Activated CD4-positive, alpha-beta memory T cell treated with anti-CD3 and anti-CD28 coated beads, Interleukin-2, amount 10 ng/mL, durations not matched to agents 7 days and 5 days (primary cell): ENCODE measurements at regions not wholly inside any gene's neighbourhood (a gene's known extent, or its start where the extent isn't known, plus 50 kb on each side); places are given as distances from the start of the nearest gene placed in this dataset.

Experiments
- CTCF ChIA-PET: fragments of 350-600 bp; sonication (Branson Sonifier 250); formaldehyde crosslinking; loops from one replicate; lab custom pipeline; 2021; ENCODE audit warnings: antibody characterized with exemption, inconsistent platforms; lab: Charles Lee
- POLR2A ChIA-PET: fragments of 350-600 bp; sonication (Branson Sonifier 250); formaldehyde crosslinking; loops from one replicate; lab custom pipeline; 2021; ENCODE audit warnings: antibody characterized with exemption; lab: Charles Lee
- DNase-seq: peaks from one replicate; pipeline ENCODE4 v3.0.0-alpha.2; 2020
- H3K27ac Mint-ChIP-seq: one replicate; pipeline ENCODE4 v1.8.0; 2021; ENCODE audit warnings: mild to moderate bottlenecking, mixed read lengths
- H3K27me3 Mint-ChIP-seq: one replicate; pipeline ENCODE4 v1.8.0; 2021; ENCODE audit warnings: mixed read lengths
- H3K36me3 Mint-ChIP-seq: one replicate; pipeline ENCODE4 v1.8.0; 2021; ENCODE audit warnings: low read depth, mixed read lengths
- H3K4me1 Mint-ChIP-seq: one replicate; pipeline ENCODE4 v1.8.0; 2021; ENCODE audit warnings: mixed read lengths
- H3K4me3 Mint-ChIP-seq: one replicate; pipeline ENCODE4 v1.8.0; 2021; ENCODE audit warnings: mild to moderate bottlenecking, mixed read lengths
- H3K9me3 Mint-ChIP-seq: one replicate; pipeline ENCODE4 v1.8.0; 2021; ENCODE audit warnings: mixed read lengths

GRCh38 chr4:54940996-54941865 is 184.2 kb downstream of the KDR start:
- DNase-seq = no peak
- H3K4me1 Mint-ChIP-seq = peaks cover 24% of the 10 kb centered on the region
- no peaks in the 10 kb centered on the region for H3K9me3 Mint-ChIP-seq
- H3K36me3 Mint-ChIP-seq = no peaks in the 10 kb centered on the region
- peak overlapping the region; percentile 67 for H3K27ac Mint-ChIP-seq
- POLR2A ChIA-PET = no interaction called here
- CTCF ChIA-PET = interaction anchor here (1.0 to 1.4 kb wide), 2 partner anchors 29 to 454 kb away, joined by 3 read pairs; partner anchors contain the start of gene TMEM165
- no peak overlapping the region for H3K4me3 Mint-ChIP-seq
- no peaks in the 10 kb centered on the region for H3K27me3 Mint-ChIP-seq

- POLR2A ChIA-PET = no interaction called here
- H3K4me1 Mint-ChIP-seq = peaks cover 16% of the 10 kb centered on the region
- H3K27ac Mint-ChIP-seq = no peak overlapping the region
- CTCF ChIA-PET = interaction anchor here (0.7 kb wide), 1 partner anchor 12 kb away, joined by 3 read pairs; no protein-coding TSS in a partner anchor
- DNase-seq = no peak
- H3K36me3 Mint-ChIP-seq = no peaks in the 10 kb centered on the region
- no peak overlapping the region for H3K4me3 Mint-ChIP-seq
- no peaks in the 10 kb centered on the region for H3K9me3 Mint-ChIP-seq
- no peaks in the 10 kb centered on the region for H3K27me3 Mint-ChIP-seq
Measured at GRCh38 chr4:54937501-54937900, 187.9 kb downstream of the KDR start.

GRCh38 chr4:54933579-54933978 is 191.8 kb downstream of the KDR start:
- POLR2A ChIA-PET = no interaction called here
- no peak for DNase-seq
- Mint-ChIP-seq H3K9me3 (no peaks in the 10 kb centered on the region), H3K27me3 (no peaks in the 10 kb centered on the region), H3K27ac (no peak overlapping the region), H3K36me3 (no peaks in the 10 kb centered on the region), H3K4me1 (no peaks in the 10 kb centered on the region), H3K4me3 (no peak overlapping the region)
- CTCF ChIA-PET = no interaction called here

GRCh38 chr4:54930226-54930625 is 195.2 kb downstream of the KDR start:
- no peaks in the 10 kb centered on the region for H3K9me3 Mint-ChIP-seq
- DNase-seq = no peak
- ChIA-PET POLR2A (no interaction called here), CTCF (no interaction called here)
- no peaks in the 10 kb centered on the region for H3K4me1 Mint-ChIP-seq
- no peaks in the 10 kb centered on the region for H3K36me3 Mint-ChIP-seq
- H3K4me3 Mint-ChIP-seq = no peak overlapping the region
- H3K27me3 Mint-ChIP-seq = no peaks in the 10 kb centered on the region
- H3K27ac Mint-ChIP-seq = no peak overlapping the region

- H3K4me1 Mint-ChIP-seq = no peaks in the 10 kb centered on the region
- no peak overlapping the region for H3K4me3 Mint-ChIP-seq
- no peak overlapping the region for H3K27ac Mint-ChIP-seq
- CTCF ChIA-PET = no interaction called here
- DNase-seq = no peak
- no peaks in the 10 kb centered on the region for H3K9me3 Mint-ChIP-seq
- POLR2A ChIA-PET = no interaction called here
- no peaks in the 10 kb centered on the region for H3K36me3 Mint-ChIP-seq
- H3K27me3 Mint-ChIP-seq = no peaks in the 10 kb centered on the region
Measured at GRCh38 chr4:54929459-54929858, 195.9 kb downstream of the KDR start.

- Mint-ChIP-seq H3K4me3 (no peak overlapping the region), H3K27me3 (no peaks in the 10 kb centered on the region), H3K4me1 (no peaks in the 10 kb centered on the region), H3K9me3 (peaks cover 3% of the 10 kb centered on the region), H3K36me3 (no peaks in the 10 kb centered on the region), H3K27ac (no peak overlapping the region)
- CTCF ChIA-PET = no interaction called here
- no peak for DNase-seq
- POLR2A ChIA-PET = no interaction called here
Measured at GRCh38 chr4:54924891-54925290, 200.5 kb downstream of the KDR start.

GRCh38 chr4:54915276-54915675 is 210.1 kb downstream of the KDR start:
- ChIA-PET CTCF (no interaction called here), POLR2A (no interaction called here)
- H3K9me3 Mint-ChIP-seq = no peaks in the 10 kb centered on the region
- no peak overlapping the region for H3K4me3 Mint-ChIP-seq
- no peak overlapping the region for H3K27ac Mint-ChIP-seq
- no peaks in the 10 kb centered on the region for H3K4me1 Mint-ChIP-seq
- H3K27me3 Mint-ChIP-seq = no peaks in the 10 kb centered on the region
- DNase-seq = no peak
- no peaks in the 10 kb centered on the region for H3K36me3 Mint-ChIP-seq

- no peaks in the 10 kb centered on the region for H3K9me3 Mint-ChIP-seq
- DNase-seq = no peak
- H3K4me1 Mint-ChIP-seq = no peaks in the 10 kb centered on the region
- no peaks in the 10 kb centered on the region for H3K36me3 Mint-ChIP-seq
- H3K27ac Mint-ChIP-seq = no peak overlapping the region
- POLR2A ChIA-PET = no interaction called here
- no peak overlapping the region for H3K4me3 Mint-ChIP-seq
- no peaks in the 10 kb centered on the region for H3K27me3 Mint-ChIP-seq
- CTCF ChIA-PET = no interaction called here
Measured at GRCh38 chr4:54914781-54915180, 210.6 kb downstream of the KDR start.

- no peak overlapping the region for H3K27ac Mint-ChIP-seq
- ChIA-PET POLR2A (no interaction called here), CTCF (no interaction called here)
- no peaks in the 10 kb centered on the region for H3K36me3 Mint-ChIP-seq
- H3K27me3 Mint-ChIP-seq = no peaks in the 10 kb centered on the region
- no peaks in the 10 kb centered on the region for H3K4me1 Mint-ChIP-seq
- no peak for DNase-seq
- H3K4me3 Mint-ChIP-seq = no peak overlapping the region
- H3K9me3 Mint-ChIP-seq = no peaks in the 10 kb centered on the region
Measured at GRCh38 chr4:54913751-54914526, 211.5 kb downstream of the KDR start.

GRCh38 chr4:54912155-54912554 is 213.2 kb downstream of the KDR start:
- POLR2A ChIA-PET = no interaction called here
- Mint-ChIP-seq H3K4me1 (no peaks in the 10 kb centered on the region), H3K4me3 (no peak overlapping the region), H3K9me3 (no peaks in the 10 kb centered on the region), H3K27ac (no peak overlapping the region), H3K27me3 (no peaks in the 10 kb centered on the region), H3K36me3 (no peaks in the 10 kb centered on the region)
- CTCF ChIA-PET = no interaction called here
- DNase-seq = no peak

GRCh38 chr4:54909961-54910360 is 215.4 kb downstream of the KDR start:
- ChIA-PET CTCF (no interaction called here), POLR2A (no interaction called here)
- Mint-ChIP-seq H3K4me3 (no peak overlapping the region), H3K9me3 (no peaks in the 10 kb centered on the region), H3K27me3 (no peaks in the 10 kb centered on the region), H3K36me3 (no peaks in the 10 kb centered on the region), H3K27ac (no peak overlapping the region), H3K4me1 (no peaks in the 10 kb centered on the region)
- DNase-seq = no peak

- Mint-ChIP-seq H3K27ac (no peak overlapping the region), H3K27me3 (no peaks in the 10 kb centered on the region), H3K36me3 (no peaks in the 10 kb centered on the region), H3K4me3 (no peak overlapping the region), H3K9me3 (no peaks in the 10 kb centered on the region), H3K4me1 (no peaks in the 10 kb centered on the region)
- POLR2A ChIA-PET = no interaction called here
- CTCF ChIA-PET = no interaction called here
- no peak for DNase-seq
Measured at GRCh38 chr4:54908763-54909162, 216.6 kb downstream of the KDR start.

- H3K27me3 Mint-ChIP-seq = no peaks in the 10 kb centered on the region
- no peak for DNase-seq
- H3K9me3 Mint-ChIP-seq = no peaks in the 10 kb centered on the region
- POLR2A ChIA-PET = no interaction called here
- CTCF ChIA-PET = no interaction called here
- no peaks in the 10 kb centered on the region for H3K4me1 Mint-ChIP-seq
- H3K4me3 Mint-ChIP-seq = no peak overlapping the region
- H3K36me3 Mint-ChIP-seq = no peaks in the 10 kb centered on the region
- no peak overlapping the region for H3K27ac Mint-ChIP-seq
Measured at GRCh38 chr4:54904953-54905352, 220.4 kb downstream of the KDR start.
